Smooth muscle cell (in vitro differentiated cells): ENCODE measurements at regions not wholly inside any gene's neighbourhood (a gene's known extent, or its start where the extent isn't known, plus 50 kb on each side); places are given as distances from the start of the nearest gene placed in this dataset.

Experiments used
- DNase-seq: peaks from one replicate; lab custom pipeline; 2025; ENCODE audit not compliant: unreplicated experiment; lab: John Stamatoyannopoulos, UW
- H2AFZ ChIP-seq: fragments of 200-600 bp; sonication (generic); 2 replicates; pipeline ENCODE4 v1.6.0; 2016; ENCODE audit warnings: antibody characterized with exemption, low read depth, mild to moderate bottlenecking
- H3F3A ChIP-seq: fragments of 200-600 bp; sonication (generic); 2 replicates; pipeline ENCODE4 v1.6.0; 2017; ENCODE audit warnings: antibody characterized with exemption, low read depth
- H3K27ac ChIP-seq: fragments of 200-600 bp; sonication (generic); 2 replicates; pipeline ENCODE4 v1.5.1; 2016; ENCODE audit warnings: low read depth, mild to moderate bottlenecking
- H3K27me3 ChIP-seq: fragments of 200-600 bp; sonication (generic); 2 replicates; pipeline ENCODE4 v1.6.1; 2016; ENCODE audit warnings: low read depth, mild to moderate bottlenecking
- H3K36me3 ChIP-seq: fragments of 200-600 bp; sonication (generic); 2 replicates; pipeline ENCODE4 v1.5.1; 2016; ENCODE audit warnings: low read depth
- H3K4me1 ChIP-seq: fragments of 200-600 bp; sonication (generic); 2 replicates; pipeline ENCODE4 v1.5.1; 2016; ENCODE audit warnings: low read depth
- H3K4me2 ChIP-seq: fragments of 200-600 bp; sonication (generic); 2 replicates; pipeline ENCODE4 v1.6.0; 2016; ENCODE audit warnings: mild to moderate bottlenecking
- H3K4me3 ChIP-seq: fragments of 200-600 bp; sonication (generic); 2 replicates; pipeline ENCODE4 v1.5.1; 2016; ENCODE audit warnings: mild to moderate bottlenecking
- H3K79me2 ChIP-seq: fragments of 200-600 bp; sonication (generic); 2 replicates; pipeline ENCODE4 v1.6.0; 2016; ENCODE audit warnings: low read depth, mild to moderate bottlenecking
- H3K9ac ChIP-seq: fragments of 200-600 bp; sonication (generic); 2 replicates; pipeline ENCODE4 v1.6.0; 2016; ENCODE audit warnings: low read depth
- H3K9me3 ChIP-seq: fragments of 200-600 bp; sonication (generic); replicated peaks from 2 replicates; pipeline ENCODE4 v1.5.1; 2016; ENCODE audit warnings: low read depth
- H4K20me1 ChIP-seq: fragments of 200-600 bp; sonication (generic); 2 replicates; pipeline ENCODE4 v1.6.0; 2016; ENCODE audit warnings: low read depth
- CTCF ChIP-seq: fragments of 200-600 bp; sonication (generic); IDR thresholded peaks from 2 replicates; pipeline ENCODE4 v1.5.1; 2017; ENCODE audit warnings: borderline replicate concordance, mild to moderate bottlenecking, antibody characterized with exemption; ENCODE audit not compliant: insufficient read depth, poor library complexity, severe bottlenecking
- WGBS: methylation state at CpG from one replicate; pipeline ENCODE4 v1.1.7; 2016; ENCODE audit warnings: low lambda C conversion rate; 5-methylcytosine and 5-hydroxymethylcytosine counted together

DNA sequence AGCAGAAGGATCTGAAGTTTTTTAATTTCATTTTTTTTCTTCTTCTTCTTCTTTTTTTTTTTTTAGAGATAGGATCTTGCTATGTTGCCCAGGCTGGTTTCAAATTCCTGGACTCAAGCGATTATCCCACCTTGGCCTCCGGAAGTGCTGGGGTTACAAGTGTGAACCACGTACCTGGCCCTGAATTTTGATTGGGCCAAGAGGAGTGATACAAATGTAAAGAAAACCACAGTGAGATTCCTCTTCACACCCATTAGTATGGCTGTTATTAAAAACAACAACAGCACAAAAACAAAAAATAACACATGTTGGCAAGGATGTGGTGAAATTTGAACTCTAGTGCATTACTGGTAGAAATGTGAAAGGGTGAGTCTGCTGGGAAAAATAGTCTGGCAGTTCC lies 79.1 kb downstream of the KLF4 start:
- H3K4me2 ChIP-seq = no peak overlapping the region
- 69% methylated on average over 3 of the region's 3 CpGs for WGBS
- H3K9ac ChIP-seq = no peak overlapping the region

GRCh38 chr9:107409581-107410389 lies 79.8 kb downstream of the KLF4 start:
- Histone ChIP-seq H3K27ac (no peak overlapping the region), H3K9me3 (no peaks in the 10 kb centered on the region), H3F3A (no peaks in the 10 kb centered on the region), H3K36me3 (no peaks in the 10 kb centered on the region), H3K9ac (no peak overlapping the region), H3K27me3 (no peaks in the 10 kb centered on the region), H3K4me3 (no peak overlapping the region), H2AFZ (no peak overlapping the region), H3K79me2 (no peaks in the 10 kb centered on the region), H3K4me1 (no peaks in the 10 kb centered on the region), H4K20me1 (no peaks in the 10 kb centered on the region), H3K4me2 (no peak overlapping the region)
- no peak for DNase-seq
- TF ChIP-seq CTCF = no peak
- 62% methylated on average over 13 of the region's 13 CpGs for WGBS

More for the DNA sequence above, 79.1 kb downstream of the KLF4 start:
- Histone ChIP-seq H3K36me3 (no peaks in the 10 kb centered on the region), H3K27me3 (no peaks in the 10 kb centered on the region), H3K27ac (no peak overlapping the region), H3K9me3 (no peaks in the 10 kb centered on the region), H3K4me1 (no peaks in the 10 kb centered on the region), H4K20me1 (no peaks in the 10 kb centered on the region), H2AFZ (no peak overlapping the region), H3K79me2 (no peaks in the 10 kb centered on the region), H3K4me3 (no peak overlapping the region), H3F3A (no peaks in the 10 kb centered on the region)
- DNase-seq = no peak
- no peak for TF ChIP-seq CTCF

- H3K9ac ChIP-seq = no peak overlapping the region
- no peaks in the 10 kb centered on the region for H3K27me3 ChIP-seq
Measured at GRCh38 chr9:107407675-107408074, 81.9 kb downstream of the KLF4 start.

More at GRCh38 chr9:107407675-107408074, 81.9 kb downstream of the KLF4 start:
- Histone ChIP-seq H3K4me3 (no peak overlapping the region), H3F3A (no peaks in the 10 kb centered on the region), H3K4me2 (no peak overlapping the region), H4K20me1 (no peaks in the 10 kb centered on the region), H3K36me3 (no peaks in the 10 kb centered on the region), H2AFZ (no peak overlapping the region), H3K4me1 (no peaks in the 10 kb centered on the region), H3K79me2 (no peaks in the 10 kb centered on the region), H3K9me3 (no peaks in the 10 kb centered on the region), H3K27ac (no peak overlapping the region)
- DNase-seq = no peak
- TF ChIP-seq CTCF = no peak
- 60% methylated on average over 2 of the region's 2 CpGs for WGBS
